Neutrophil (primary cell): ENCODE measurements at regions not wholly inside any gene's neighbourhood (a gene's known extent, or its start where the extent isn't known, plus 50 kb on each side); places are given as distances from the start of the nearest gene placed in this dataset.

ENCODE experiments used
- H3K27ac ChIP-seq: fragments of 200-600 bp; sonication (generic); 2 replicates; pipeline ENCODE4 v1.5.1; 2016; ENCODE audit warnings: mild to moderate bottlenecking, moderate library complexity
- H3K27me3 ChIP-seq: fragments of 200-600 bp; sonication (generic); 2 replicates; pipeline ENCODE4 v1.6.0; 2016; ENCODE audit warnings: mild to moderate bottlenecking
- H3K36me3 ChIP-seq: fragments of 200-600 bp; sonication (generic); 2 replicates; pipeline ENCODE4 v1.5.1; 2017
- H3K4me1 ChIP-seq, 2 experiments: fragments of 200-600 bp in 1 of 2; sonication (generic) in 1 of 2; 1 replicate in 1 of 2; 2 replicates in 1 of 2; pipeline versions ENCODE4 v1.5.1 to v1.6.1; 2013 to 2016; ENCODE audit warnings: low read depth in 1 of 2, low read length in 1 of 2, mild to moderate bottlenecking in 1 of 2, moderate library complexity in 1 of 2; ENCODE audit not compliant: control insufficient read depth in 1 of 2, insufficient read depth in 1 of 2
- H3K4me3 ChIP-seq, 2 experiments: fragments of 200-600 bp in 1 of 2; sonication (generic) in 1 of 2; 1 replicate in 1 of 2; 2 replicates in 1 of 2; pipeline ENCODE4 v1.5.1; 2013 to 2016; ENCODE audit warnings: low read depth in 1 of 2, low read length in 1 of 2, mild to moderate bottlenecking in 1 of 2, moderate library complexity in 1 of 2
- H3K9me3 ChIP-seq: fragments of 200-600 bp; sonication (generic); 2 replicates; pipeline ENCODE4 v1.5.1; 2016
- TF ChIP-seq, protein P1 (sequence below): fragments of 200-600 bp; sonication (generic); IDR thresholded peaks from 2 replicates; pipeline ENCODE4 v1.5.1; 2016; ENCODE audit warnings: antibody characterized with exemption

GRCh38 chr6:63371104-63371715 lies 51.4 kb upstream of the LGSN start:
- TF ChIP-seq, protein P1, sequence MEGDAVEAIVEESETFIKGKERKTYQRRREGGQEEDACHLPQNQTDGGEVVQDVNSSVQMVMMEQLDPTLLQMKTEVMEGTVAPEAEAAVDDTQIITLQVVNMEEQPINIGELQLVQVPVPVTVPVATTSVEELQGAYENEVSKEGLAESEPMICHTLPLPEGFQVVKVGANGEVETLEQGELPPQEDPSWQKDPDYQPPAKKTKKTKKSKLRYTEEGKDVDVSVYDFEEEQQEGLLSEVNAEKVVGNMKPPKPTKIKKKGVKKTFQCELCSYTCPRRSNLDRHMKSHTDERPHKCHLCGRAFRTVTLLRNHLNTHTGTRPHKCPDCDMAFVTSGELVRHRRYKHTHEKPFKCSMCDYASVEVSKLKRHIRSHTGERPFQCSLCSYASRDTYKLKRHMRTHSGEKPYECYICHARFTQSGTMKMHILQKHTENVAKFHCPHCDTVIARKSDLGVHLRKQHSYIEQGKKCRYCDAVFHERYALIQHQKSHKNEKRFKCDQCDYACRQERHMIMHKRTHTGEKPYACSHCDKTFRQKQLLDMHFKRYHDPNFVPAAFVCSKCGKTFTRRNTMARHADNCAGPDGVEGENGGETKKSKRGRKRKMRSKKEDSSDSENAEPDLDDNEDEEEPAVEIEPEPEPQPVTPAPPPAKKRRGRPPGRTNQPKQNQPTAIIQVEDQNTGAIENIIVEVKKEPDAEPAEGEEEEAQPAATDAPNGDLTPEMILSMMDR: no peak
- no peaks in the 10 kb centered on the region for H3K9me3 ChIP-seq
- H3K36me3 ChIP-seq: no peaks in the 10 kb centered on the region

DNA sequence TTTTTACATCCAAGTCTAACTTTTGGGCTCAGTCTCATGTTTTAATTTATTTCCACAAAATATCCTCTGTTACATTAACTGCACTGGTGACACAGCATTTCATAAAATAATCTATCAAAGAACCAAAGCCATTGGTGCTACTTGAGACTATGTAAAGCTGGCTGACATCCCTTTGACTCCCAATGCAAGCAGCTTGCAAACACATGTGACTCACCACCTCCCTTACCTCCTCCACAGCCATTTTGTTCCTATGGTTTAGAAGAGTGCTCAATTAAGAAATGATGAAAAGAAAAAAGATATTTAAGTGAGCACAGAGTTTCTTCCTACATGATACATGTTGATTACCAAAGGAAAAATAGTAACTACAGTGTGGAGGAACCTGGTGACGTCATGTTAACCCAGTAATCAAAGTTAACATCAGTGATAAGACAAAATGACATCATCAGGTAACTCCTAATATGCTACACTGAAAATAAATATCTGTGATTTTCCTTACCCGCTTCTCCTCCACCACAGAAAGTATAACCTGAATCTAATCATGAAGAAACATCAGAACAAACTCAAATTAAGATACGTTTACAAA lies 53.3 kb upstream of the LGSN start:
- H3K27me3 ChIP-seq: no peaks in the 10 kb centered on the region
- TF ChIP-seq, protein P1: no peak
- H3K27ac ChIP-seq: no peak overlapping the region
- H3K4me1 ChIP-seq: no peaks in the 10 kb centered on the region
- H3K4me3 ChIP-seq: no peak overlapping the region
- H3K36me3 ChIP-seq: no peaks in the 10 kb centered on the region
- no peaks in the 10 kb centered on the region for H3K9me3 ChIP-seq

More at GRCh38 chr6:63371104-63371715, 51.4 kb upstream of the LGSN start:
- no peaks in the 10 kb centered on the region for H3K27me3 ChIP-seq
- no peak overlapping the region for H3K27ac ChIP-seq
- no peaks in the 10 kb centered on the region for H3K4me1 ChIP-seq
- H3K4me3 ChIP-seq: no peak overlapping the region

- H3K27ac ChIP-seq: no peak overlapping the region
- no peaks in the 10 kb centered on the region for H3K4me1 ChIP-seq
- H3K27me3 ChIP-seq: no peaks in the 10 kb centered on the region
- no peaks in the 10 kb centered on the region for H3K36me3 ChIP-seq
- H3K4me3 ChIP-seq: no peak overlapping the region
- no peaks in the 10 kb centered on the region for H3K9me3 ChIP-seq
- TF ChIP-seq, protein P1: no peak
Measured at GRCh38 chr6:63389191-63389844, 69.5 kb upstream of the LGSN start.

DNA sequence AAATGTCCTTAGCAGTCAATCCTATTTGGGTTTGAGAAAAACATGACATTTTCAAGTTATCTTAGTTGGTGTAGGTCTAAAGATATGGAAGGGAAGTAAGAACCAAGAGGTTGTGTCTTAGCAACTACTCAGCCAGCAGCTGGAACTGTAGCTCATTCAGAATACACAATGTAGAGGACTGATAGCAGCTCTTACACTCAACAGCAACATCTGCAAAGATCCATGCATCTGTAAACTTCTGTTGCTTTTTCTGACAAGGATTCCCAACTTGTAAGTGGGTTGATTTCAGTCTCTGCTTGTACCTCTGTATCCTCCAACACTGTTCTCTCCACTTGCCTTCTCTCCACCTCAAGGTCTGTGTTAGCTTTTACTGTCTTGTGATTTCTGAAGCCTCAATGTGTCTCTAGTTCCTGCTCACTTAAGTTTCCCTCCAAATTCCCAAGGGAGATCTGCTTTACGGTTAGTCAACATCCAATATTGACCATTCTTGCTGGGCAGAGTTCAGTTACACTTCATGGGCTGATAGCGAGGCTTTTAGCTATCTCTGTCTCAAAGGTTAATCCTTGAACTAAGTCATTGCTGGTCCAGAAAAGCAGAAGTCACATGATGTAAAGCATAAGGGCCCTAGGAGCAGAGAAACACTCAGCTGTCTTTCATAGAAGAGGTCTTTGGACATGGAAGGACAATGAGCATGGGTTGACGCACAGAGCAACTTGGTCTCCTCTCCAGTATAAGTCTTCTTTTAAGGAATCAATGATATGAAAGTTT lies 71.6 kb upstream of the LGSN start:
- H3K27ac ChIP-seq: no peak overlapping the region
- no peaks in the 10 kb centered on the region for H3K27me3 ChIP-seq
- no peaks in the 10 kb centered on the region for H3K4me1 ChIP-seq
- no peaks in the 10 kb centered on the region for H3K36me3 ChIP-seq
- H3K4me3 ChIP-seq: no peak overlapping the region
- TF ChIP-seq, protein P1: no peak
- H3K9me3 ChIP-seq: no peaks in the 10 kb centered on the region

- TF ChIP-seq, protein P1: no peak
- Histone ChIP-seq H3K36me3 (no peaks in the 10 kb centered on the region), H3K27ac (no peak overlapping the region), H3K9me3 (no peaks in the 10 kb centered on the region), H3K4me3 (no peak overlapping the region), H3K27me3 (no peaks in the 10 kb centered on the region), H3K4me1 (no peaks in the 10 kb centered on the region)
Measured at GRCh38 chr6:63392092-63392724, 72.4 kb upstream of the LGSN start.
